ENCODE measurements at regions not wholly inside any gene's neighbourhood (a gene's known extent, or its start where the extent isn't known, plus 50 kb on each side); places are given as distances from the start of the nearest gene placed in this dataset.

DNA sequence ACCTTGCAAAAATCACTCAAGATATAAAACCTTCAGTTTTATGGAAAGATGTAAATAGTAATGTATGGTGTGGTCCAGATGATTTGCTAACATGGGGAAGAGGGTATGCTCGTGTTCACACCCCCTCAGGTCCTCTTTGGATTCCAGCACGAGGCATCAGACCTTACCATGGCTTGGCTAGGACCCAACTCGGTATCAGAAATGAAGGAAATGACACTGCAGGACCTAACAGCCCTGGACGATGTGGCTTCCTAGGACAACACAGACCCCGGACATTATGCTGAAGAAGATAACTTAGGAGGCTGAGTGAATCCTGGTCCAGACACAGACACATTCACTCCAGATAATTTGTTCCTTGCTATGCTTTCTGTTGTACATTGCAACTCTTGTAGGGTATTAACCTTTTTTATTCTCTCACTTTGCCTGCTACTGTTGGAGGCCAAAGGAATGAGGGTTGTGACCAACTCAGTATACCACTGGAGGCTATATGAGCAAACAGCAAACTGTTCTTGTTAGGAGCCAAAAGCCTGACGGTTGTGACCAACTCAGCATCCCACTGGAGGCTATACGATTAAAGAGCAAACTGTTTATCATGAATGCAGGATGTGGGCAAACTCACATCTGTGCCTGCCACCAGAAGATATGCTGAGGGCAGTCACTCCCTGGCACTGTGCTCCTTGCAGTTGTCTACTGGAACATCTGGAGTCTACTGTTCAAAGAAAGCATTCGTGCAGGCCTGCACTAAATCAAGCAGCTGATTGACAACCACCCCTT lies 121.7 kb downstream of the ZNF429 start (continued):
- TF ChIP-seq ZNF23 (tag by site-specific recombination; IDR thresholded peaks at IDR 0.05; ENCODE audit: borderline replicate concordance) (no peak), ZNF654 (tag by site-specific recombination; IDR thresholded peaks at IDR 0.05; ENCODE audit: low read depth) (no peak)

DNA sequence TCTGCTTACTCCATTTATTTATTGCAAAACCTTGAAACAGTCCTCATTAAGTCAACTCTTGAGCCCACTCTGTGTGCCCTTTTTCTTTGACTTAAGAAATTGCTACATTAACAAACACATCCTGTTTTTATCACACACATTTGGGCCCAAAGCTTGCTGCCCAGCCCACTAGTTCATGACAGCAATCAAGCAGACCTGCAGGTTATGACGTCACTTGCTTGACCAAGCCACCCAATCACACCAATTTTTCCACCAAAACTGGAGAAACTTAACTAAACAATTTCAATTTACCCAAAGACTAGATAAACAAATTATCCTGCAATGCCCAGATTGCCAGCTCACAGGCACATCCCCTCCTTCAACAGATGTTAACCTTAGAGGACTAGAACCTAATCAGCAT lies 120.7 kb downstream of the ZNF429 start:
- Histone ChIP-seq H3K27ac (ENCODE audit: extremely low read depth, low read depth, low read length) (no peak overlapping the region), H3K4me3 (ENCODE audit: low read depth, low read length) (no peak overlapping the region), H3K36me3 (ENCODE audit: control insufficient read depth in 2 of 2, insufficient read depth in 1 of 2, low read length in 2 of 2) (no peaks in the 10 kb centered on the region), H3K9me3 (ENCODE audit: control insufficient read depth, insufficient read depth, low read depth, low read length) (no peaks in the 10 kb centered on the region), H3K4me1 (ENCODE audit: control insufficient read depth, insufficient read depth, low read length) (no peaks in the 10 kb centered on the region)
- TF ChIP-seq, protein P1, sequence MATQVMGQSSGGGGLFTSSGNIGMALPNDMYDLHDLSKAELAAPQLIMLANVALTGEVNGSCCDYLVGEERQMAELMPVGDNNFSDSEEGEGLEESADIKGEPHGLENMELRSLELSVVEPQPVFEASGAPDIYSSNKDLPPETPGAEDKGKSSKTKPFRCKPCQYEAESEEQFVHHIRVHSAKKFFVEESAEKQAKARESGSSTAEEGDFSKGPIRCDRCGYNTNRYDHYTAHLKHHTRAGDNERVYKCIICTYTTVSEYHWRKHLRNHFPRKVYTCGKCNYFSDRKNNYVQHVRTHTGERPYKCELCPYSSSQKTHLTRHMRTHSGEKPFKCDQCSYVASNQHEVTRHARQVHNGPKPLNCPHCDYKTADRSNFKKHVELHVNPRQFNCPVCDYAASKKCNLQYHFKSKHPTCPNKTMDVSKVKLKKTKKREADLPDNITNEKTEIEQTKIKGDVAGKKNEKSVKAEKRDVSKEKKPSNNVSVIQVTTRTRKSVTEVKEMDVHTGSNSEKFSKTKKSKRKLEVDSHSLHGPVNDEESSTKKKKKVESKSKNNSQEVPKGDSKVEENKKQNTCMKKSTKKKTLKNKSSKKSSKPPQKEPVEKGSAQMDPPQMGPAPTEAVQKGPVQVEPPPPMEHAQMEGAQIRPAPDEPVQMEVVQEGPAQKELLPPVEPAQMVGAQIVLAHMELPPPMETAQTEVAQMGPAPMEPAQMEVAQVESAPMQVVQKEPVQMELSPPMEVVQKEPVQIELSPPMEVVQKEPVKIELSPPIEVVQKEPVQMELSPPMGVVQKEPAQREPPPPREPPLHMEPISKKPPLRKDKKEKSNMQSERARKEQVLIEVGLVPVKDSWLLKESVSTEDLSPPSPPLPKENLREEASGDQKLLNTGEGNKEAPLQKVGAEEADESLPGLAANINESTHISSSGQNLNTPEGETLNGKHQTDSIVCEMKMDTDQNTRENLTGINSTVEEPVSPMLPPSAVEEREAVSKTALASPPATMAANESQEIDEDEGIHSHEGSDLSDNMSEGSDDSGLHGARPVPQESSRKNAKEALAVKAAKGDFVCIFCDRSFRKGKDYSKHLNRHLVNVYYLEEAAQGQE (tag by site-specific recombination; IDR thresholded peaks at IDR 0.05) = no peak
- TF ChIP-seq ZNF138 (tag by site-specific recombination; IDR thresholded peaks at IDR 0.05; ENCODE audit: borderline replicate concordance) (no peak), ZNF660 (tag by site-specific recombination; IDR thresholded peaks at IDR 0.05) (no peak), KLF16 (tag by site-specific recombination; IDR thresholded peaks at IDR 0.05) (no peak)
- TF ChIP-seq, protein P2, sequence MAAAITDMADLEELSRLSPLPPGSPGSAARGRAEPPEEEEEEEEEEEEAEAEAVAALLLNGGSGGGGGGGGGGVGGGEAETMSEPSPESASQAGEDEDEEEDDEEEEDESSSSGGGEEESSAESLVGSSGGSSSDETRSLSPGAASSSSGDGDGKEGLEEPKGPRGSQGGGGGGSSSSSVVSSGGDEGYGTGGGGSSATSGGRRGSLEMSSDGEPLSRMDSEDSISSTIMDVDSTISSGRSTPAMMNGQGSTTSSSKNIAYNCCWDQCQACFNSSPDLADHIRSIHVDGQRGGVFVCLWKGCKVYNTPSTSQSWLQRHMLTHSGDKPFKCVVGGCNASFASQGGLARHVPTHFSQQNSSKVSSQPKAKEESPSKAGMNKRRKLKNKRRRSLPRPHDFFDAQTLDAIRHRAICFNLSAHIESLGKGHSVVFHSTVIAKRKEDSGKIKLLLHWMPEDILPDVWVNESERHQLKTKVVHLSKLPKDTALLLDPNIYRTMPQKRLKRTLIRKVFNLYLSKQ (tag by site-specific recombination; IDR thresholded peaks at IDR 0.05; ENCODE audit: borderline replicate concordance) = no peak
- POLR2A ChIA-PET = no interaction called here
- CTCF ChIA-PET = no interaction called here

DNA sequence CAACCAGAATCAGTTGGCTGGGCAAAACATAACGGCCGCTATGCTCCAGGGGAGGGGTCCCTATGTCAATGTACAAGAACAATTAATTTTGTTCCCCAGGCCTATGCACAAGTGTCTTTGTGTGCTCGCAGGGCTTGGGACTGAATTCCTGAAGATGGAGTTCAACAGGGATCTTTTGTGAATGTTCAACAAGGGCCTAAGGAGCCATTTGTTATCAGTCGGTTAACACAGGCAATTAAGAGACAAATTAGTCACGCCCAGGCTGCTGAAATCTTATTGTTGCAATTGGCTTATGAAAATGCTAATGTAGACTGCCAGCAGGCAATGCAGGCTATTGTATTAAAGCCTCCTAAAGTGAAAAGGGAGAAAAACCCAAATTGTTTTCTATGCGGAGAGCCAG lies 117.5 kb downstream of the ZNF429 start:
- no peak overlapping the region for H3K27ac ChIP-seq (ENCODE audit: extremely low read depth, low read depth, low read length)
- TF ChIP-seq MEIS1 (CRISPR knock-in tag; IDR thresholded peaks at IDR 0.05; ENCODE audit: borderline replicate concordance) (no peak), ZNF10 (tag by site-specific recombination; IDR thresholded peaks at IDR 0.05) (no peak), ZNF37A (tag by site-specific recombination; IDR thresholded peaks at IDR 0.05) (no peak), PRDM1 (tag by site-specific recombination; IDR thresholded peaks at IDR 0.05) (no peak), ZNF837 (tag by site-specific recombination; IDR thresholded peaks at IDR 0.05) (no peak)
- H3K4me1 ChIP-seq (ENCODE audit: control insufficient read depth, insufficient read depth, low read length) = no peaks in the 10 kb centered on the region
- CTCF ChIA-PET = no interaction called here
- POLR2A ChIA-PET = no interaction called here
- H3K36me3 ChIP-seq (ENCODE audit: control insufficient read depth in 2 of 2, insufficient read depth in 1 of 2, low read length in 2 of 2) = no peaks in the 10 kb centered on the region
- H3K9me3 ChIP-seq (ENCODE audit: control insufficient read depth, insufficient read depth, low read depth, low read length) = no peaks in the 10 kb centered on the region
- H3K4me3 ChIP-seq (ENCODE audit: low read depth, low read length) = no peak overlapping the region

DNA sequence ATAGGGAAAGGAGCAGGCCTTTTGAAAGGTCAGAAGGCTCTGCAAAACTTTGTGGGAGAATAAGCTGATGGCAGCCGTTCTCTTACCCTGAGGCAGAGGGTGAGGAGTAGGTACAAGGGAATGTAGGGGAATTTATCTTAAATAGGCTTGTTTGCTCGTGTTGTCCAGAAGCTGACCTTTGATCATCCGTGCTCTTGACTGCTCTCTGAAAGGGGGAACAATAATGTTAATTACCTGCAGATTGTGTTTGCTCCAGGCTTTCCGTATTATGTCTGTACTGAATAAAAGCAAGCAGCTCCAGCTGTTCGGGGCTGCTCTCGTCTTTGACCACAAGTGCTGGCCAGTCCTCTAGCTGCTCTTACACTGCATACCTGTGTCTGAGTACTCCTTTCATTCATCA lies 116.3 kb downstream of the ZNF429 start:
- no peak overlapping the region for H3K27ac ChIP-seq (ENCODE audit: extremely low read depth, low read depth, low read length)
- H3K4me1 ChIP-seq (ENCODE audit: control insufficient read depth, insufficient read depth, low read length) = no peaks in the 10 kb centered on the region
- ChIA-PET CTCF (no interaction called here), POLR2A (no interaction called here)
- H3K9me3 ChIP-seq (ENCODE audit: control insufficient read depth, insufficient read depth, low read depth, low read length) = no peaks in the 10 kb centered on the region
- TF ChIP-seq ZNF664 (tag by site-specific recombination; IDR thresholded peaks at IDR 0.05) = no peak
- TF ChIP-seq KLF1 (tag by site-specific recombination; IDR thresholded peaks at IDR 0.05) = no peak
- TF ChIP-seq ZSCAN30 (tag by site-specific recombination; IDR thresholded peaks at IDR 0.05) = no peak
- no peak for TF ChIP-seq ZBTB7A (tag by site-specific recombination; IDR thresholded peaks at IDR 0.05; ENCODE audit: low read depth)
- no peak overlapping the region for H3K4me3 ChIP-seq (ENCODE audit: low read depth, low read length)
- H3K36me3 ChIP-seq (ENCODE audit: control insufficient read depth in 2 of 2, insufficient read depth in 1 of 2, low read length in 2 of 2) = no peaks in the 10 kb centered on the region
